ENCODE measurements at regions not wholly inside any gene's neighbourhood (a gene's known extent, or its start where the extent isn't known, plus 50 kb on each side); places are given as distances from the start of the nearest gene placed in this dataset.

DNA sequence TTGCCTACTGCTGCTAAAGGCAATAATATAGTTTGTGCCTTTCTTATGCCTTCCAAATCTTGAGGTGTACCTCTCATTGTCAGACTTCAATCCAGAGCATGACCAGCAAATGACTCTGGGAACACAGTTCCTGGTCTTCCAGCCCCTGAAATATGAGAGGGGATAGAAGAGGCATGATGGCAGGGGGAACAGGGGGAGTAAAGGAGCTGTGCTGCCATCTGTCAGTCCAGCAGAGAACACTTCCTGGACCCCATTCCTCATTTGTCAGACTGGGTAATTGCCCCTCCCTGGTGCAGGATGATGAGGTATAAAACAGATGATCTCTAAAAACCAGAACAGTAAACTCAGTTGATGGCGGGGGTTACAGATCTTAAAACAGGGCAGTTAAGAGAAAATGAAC lies 618.7 kb downstream of the DIAPH3 start:
- H3K36me3 Mint-ChIP-seq = peaks cover 4% of the 10 kb centered on the region
- ATAC-seq = peak; percentile 91
- DNase-seq (ENCODE audit: low spot score) = peak; percentile 23
- H3K27ac Mint-ChIP-seq = no peak overlapping the region
- ChIA-PET POLR2A (interaction anchor here (1.0 kb wide), 1 partner anchor 42 kb away, joined by 3 read pairs; no protein-coding TSS in a partner anchor), CTCF (interaction anchor here (1.0 to 1.2 kb wide), 6 partner anchors 13 to 184 kb away, joined by 3 to 4 read pairs (median 3); no protein-coding TSS in a partner anchor)
- peaks cover 10% of the 10 kb centered on the region for H3K9me3 Mint-ChIP-seq
- TF ChIP-seq, protein P1, sequence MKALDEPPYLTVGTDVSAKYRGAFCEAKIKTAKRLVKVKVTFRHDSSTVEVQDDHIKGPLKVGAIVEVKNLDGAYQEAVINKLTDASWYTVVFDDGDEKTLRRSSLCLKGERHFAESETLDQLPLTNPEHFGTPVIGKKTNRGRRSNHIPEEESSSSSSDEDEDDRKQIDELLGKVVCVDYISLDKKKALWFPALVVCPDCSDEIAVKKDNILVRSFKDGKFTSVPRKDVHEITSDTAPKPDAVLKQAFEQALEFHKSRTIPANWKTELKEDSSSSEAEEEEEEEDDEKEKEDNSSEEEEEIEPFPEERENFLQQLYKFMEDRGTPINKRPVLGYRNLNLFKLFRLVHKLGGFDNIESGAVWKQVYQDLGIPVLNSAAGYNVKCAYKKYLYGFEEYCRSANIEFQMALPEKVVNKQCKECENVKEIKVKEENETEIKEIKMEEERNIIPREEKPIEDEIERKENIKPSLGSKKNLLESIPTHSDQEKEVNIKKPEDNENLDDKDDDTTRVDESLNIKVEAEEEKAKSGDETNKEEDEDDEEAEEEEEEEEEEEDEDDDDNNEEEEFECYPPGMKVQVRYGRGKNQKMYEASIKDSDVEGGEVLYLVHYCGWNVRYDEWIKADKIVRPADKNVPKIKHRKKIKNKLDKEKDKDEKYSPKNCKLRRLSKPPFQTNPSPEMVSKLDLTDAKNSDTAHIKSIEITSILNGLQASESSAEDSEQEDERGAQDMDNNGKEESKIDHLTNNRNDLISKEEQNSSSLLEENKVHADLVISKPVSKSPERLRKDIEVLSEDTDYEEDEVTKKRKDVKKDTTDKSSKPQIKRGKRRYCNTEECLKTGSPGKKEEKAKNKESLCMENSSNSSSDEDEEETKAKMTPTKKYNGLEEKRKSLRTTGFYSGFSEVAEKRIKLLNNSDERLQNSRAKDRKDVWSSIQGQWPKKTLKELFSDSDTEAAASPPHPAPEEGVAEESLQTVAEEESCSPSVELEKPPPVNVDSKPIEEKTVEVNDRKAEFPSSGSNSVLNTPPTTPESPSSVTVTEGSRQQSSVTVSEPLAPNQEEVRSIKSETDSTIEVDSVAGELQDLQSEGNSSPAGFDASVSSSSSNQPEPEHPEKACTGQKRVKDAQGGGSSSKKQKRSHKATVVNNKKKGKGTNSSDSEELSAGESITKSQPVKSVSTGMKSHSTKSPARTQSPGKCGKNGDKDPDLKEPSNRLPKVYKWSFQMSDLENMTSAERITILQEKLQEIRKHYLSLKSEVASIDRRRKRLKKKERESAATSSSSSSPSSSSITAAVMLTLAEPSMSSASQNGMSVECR (CRISPR knock-in tag; IDR thresholded peaks at IDR 0.05; ENCODE audit: borderline replicate concordance) = no peak
- TF ChIP-seq, protein P2, sequence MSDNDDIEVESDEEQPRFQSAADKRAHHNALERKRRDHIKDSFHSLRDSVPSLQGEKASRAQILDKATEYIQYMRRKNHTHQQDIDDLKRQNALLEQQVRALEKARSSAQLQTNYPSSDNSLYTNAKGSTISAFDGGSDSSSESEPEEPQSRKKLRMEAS (CRISPR knock-in tag; IDR thresholded peaks at IDR 0.05) = no peak
- TF ChIP-seq ELF4 (CRISPR knock-in tag; IDR thresholded peaks at IDR 0.05; ENCODE audit: low read depth) (no peak), NFYB (CRISPR knock-in tag; conservative IDR thresholded peaks at IDR 0.05; ENCODE audit: low read depth) (no peak), NFATC4 (CRISPR knock-in tag; IDR thresholded peaks at IDR 0.05) (no peak), CBFB (CRISPR knock-in tag; IDR thresholded peaks at IDR 0.05; ENCODE audit: low read depth) (no peak), CREB1 (CRISPR knock-in tag; IDR thresholded peaks at IDR 0.05) (no peak), ZNF138 (CRISPR knock-in tag; conservative IDR thresholded peaks at IDR 0.05) (no peak)
- TF ChIP-seq, protein P3, sequence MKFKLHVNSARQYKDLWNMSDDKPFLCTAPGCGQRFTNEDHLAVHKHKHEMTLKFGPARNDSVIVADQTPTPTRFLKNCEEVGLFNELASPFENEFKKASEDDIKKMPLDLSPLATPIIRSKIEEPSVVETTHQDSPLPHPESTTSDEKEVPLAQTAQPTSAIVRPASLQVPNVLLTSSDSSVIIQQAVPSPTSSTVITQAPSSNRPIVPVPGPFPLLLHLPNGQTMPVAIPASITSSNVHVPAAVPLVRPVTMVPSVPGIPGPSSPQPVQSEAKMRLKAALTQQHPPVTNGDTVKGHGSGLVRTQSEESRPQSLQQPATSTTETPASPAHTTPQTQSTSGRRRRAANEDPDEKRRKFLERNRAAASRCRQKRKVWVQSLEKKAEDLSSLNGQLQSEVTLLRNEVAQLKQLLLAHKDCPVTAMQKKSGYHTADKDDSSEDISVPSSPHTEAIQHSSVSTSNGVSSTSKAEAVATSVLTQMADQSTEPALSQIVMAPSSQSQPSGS (CRISPR knock-in tag; IDR thresholded peaks at IDR 0.05; ENCODE audit: borderline replicate concordance, low read depth) = no peak
- peaks cover 21% of the 10 kb centered on the region for H3K4me1 Mint-ChIP-seq
- no peak overlapping the region for H3K4me3 Mint-ChIP-seq
- no peaks in the 10 kb centered on the region; the same call in 1 of the 2 replicates for H3K27me3 Mint-ChIP-seq (ENCODE audit: low read depth)

DNA sequence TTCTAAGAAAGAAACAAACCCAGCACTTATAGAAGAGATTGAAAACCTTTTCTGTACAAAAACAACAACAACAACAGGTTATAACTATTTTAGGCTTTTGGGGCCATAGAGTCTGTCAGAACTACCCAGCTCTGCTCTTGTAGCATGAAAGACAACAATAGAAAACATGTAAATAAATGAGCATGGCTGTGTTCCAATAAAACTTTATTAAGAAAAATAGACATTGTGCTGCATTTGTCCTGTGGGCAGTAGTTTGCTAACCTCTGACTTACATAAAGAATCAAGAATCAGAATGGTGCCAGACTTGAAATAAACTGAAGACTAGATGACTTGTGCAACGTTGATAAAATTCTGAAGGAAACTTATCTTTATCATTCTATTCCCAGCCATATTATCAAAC lies 617.5 kb downstream of the DIAPH3 start:
- Mint-ChIP-seq H3K9me3 (peaks cover 20% of the 10 kb centered on the region), H3K36me3 (peaks cover 12% of the 10 kb centered on the region), H3K27me3 (ENCODE audit: low read depth) (no peaks in the 10 kb centered on the region), H3K27ac (no peak overlapping the region), H3K4me1 (peaks cover 21% of the 10 kb centered on the region), H3K4me3 (no peak overlapping the region)
- CTCF ChIA-PET = no interaction called here
- no peak for DNase-seq (ENCODE audit: low spot score)
- no peak for ATAC-seq
- POLR2A ChIA-PET = no interaction called here
- TF ChIP-seq, protein P4, sequence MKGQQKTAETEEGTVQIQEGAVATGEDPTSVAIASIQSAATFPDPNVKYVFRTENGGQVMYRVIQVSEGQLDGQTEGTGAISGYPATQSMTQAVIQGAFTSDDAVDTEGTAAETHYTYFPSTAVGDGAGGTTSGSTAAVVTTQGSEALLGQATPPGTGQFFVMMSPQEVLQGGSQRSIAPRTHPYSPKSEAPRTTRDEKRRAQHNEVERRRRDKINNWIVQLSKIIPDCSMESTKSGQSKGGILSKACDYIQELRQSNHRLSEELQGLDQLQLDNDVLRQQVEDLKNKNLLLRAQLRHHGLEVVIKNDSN (CRISPR knock-in tag; IDR thresholded peaks at IDR 0.05) = no peak
- TF ChIP-seq TP53 (CRISPR knock-in tag; IDR thresholded peaks at IDR 0.05) = no peak
- TF ChIP-seq ESRRA (CRISPR knock-in tag; IDR thresholded peaks at IDR 0.05; ENCODE audit: borderline replicate concordance) = no peak
- no peak for TF ChIP-seq KAT7 (CRISPR knock-in tag; IDR thresholded peaks at IDR 0.05; ENCODE audit: borderline replicate concordance)
- no peak for TF ChIP-seq JUN (CRISPR knock-in tag; IDR thresholded peaks at IDR 0.05)
- TF ChIP-seq, protein P5, sequence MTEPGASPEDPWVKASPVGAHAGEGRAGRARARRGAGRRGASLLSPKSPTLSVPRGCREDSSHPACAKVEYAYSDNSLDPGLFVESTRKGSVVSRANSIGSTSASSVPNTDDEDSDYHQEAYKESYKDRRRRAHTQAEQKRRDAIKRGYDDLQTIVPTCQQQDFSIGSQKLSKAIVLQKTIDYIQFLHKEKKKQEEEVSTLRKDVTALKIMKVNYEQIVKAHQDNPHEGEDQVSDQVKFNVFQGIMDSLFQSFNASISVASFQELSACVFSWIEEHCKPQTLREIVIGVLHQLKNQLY (CRISPR knock-in tag; IDR thresholded peaks at IDR 0.05) = no peak
- TF ChIP-seq CBFB (CRISPR knock-in tag; IDR thresholded peaks at IDR 0.05; ENCODE audit: low read depth) = no peak
- TF ChIP-seq EMX1 (CRISPR knock-in tag; IDR thresholded peaks at IDR 0.05) = no peak
- TF ChIP-seq, protein P6, sequence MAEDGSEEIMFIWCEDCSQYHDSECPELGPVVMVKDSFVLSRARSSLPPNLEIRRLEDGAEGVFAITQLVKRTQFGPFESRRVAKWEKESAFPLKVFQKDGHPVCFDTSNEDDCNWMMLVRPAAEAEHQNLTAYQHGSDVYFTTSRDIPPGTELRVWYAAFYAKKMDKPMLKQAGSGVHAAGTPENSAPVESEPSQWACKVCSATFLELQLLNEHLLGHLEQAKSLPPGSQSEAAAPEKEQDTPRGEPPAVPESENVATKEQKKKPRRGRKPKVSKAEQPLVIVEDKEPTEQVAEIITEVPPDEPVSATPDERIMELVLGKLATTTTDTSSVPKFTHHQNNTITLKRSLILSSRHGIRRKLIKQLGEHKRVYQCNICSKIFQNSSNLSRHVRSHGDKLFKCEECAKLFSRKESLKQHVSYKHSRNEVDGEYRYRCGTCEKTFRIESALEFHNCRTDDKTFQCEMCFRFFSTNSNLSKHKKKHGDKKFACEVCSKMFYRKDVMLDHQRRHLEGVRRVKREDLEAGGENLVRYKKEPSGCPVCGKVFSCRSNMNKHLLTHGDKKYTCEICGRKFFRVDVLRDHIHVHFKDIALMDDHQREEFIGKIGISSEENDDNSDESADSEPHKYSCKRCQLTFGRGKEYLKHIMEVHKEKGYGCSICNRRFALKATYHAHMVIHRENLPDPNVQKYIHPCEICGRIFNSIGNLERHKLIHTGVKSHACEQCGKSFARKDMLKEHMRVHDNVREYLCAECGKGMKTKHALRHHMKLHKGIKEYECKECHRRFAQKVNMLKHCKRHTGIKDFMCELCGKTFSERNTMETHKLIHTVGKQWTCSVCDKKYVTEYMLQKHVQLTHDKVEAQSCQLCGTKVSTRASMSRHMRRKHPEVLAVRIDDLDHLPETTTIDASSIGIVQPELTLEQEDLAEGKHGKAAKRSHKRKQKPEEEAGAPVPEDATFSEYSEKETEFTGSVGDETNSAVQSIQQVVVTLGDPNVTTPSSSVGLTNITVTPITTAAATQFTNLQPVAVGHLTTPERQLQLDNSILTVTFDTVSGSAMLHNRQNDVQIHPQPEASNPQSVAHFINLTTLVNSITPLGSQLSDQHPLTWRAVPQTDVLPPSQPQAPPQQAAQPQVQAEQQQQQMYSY (CRISPR knock-in tag; IDR thresholded peaks at IDR 0.05) = no peak
- no peak for TF ChIP-seq NR2C2 (CRISPR knock-in tag; IDR thresholded peaks at IDR 0.05)
- TF ChIP-seq RELA (CRISPR knock-in tag; IDR thresholded peaks at IDR 0.05; ENCODE audit: borderline replicate concordance) = no peak
- TF ChIP-seq, protein P7, sequence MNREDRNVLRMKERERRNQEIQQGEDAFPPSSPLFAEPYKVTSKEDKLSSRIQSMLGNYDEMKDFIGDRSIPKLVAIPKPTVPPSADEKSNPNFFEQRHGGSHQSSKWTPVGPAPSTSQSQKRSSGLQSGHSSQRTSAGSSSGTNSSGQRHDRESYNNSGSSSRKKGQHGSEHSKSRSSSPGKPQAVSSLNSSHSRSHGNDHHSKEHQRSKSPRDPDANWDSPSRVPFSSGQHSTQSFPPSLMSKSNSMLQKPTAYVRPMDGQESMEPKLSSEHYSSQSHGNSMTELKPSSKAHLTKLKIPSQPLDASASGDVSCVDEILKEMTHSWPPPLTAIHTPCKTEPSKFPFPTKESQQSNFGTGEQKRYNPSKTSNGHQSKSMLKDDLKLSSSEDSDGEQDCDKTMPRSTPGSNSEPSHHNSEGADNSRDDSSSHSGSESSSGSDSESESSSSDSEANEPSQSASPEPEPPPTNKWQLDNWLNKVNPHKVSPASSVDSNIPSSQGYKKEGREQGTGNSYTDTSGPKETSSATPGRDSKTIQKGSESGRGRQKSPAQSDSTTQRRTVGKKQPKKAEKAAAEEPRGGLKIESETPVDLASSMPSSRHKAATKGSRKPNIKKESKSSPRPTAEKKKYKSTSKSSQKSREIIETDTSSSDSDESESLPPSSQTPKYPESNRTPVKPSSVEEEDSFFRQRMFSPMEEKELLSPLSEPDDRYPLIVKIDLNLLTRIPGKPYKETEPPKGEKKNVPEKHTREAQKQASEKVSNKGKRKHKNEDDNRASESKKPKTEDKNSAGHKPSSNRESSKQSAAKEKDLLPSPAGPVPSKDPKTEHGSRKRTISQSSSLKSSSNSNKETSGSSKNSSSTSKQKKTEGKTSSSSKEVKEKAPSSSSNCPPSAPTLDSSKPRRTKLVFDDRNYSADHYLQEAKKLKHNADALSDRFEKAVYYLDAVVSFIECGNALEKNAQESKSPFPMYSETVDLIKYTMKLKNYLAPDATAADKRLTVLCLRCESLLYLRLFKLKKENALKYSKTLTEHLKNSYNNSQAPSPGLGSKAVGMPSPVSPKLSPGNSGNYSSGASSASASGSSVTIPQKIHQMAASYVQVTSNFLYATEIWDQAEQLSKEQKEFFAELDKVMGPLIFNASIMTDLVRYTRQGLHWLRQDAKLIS (CRISPR knock-in tag; IDR thresholded peaks at IDR 0.05; ENCODE audit: borderline replicate concordance) = no peak

Measured in WTC11 (cell line).